SU-DHL-6 (cell line): ENCODE measurements at regions not wholly inside any gene's neighbourhood (a gene's known extent, or its start where the extent isn't known, plus 50 kb on each side); places are given as distances from the start of the nearest gene placed in this dataset.

Source experiments
- CTCF ChIP-seq: fragments of 200-600 bp; sonication (generic); IDR thresholded peaks from one replicate; pipeline ENCODE4 v1.5.1; 2017; ENCODE audit warnings: antibody characterized with exemption, mild to moderate bottlenecking, low read length, moderate library complexity; ENCODE audit not compliant: insufficient read depth, poor library complexity, severe bottlenecking
- EZH2phosphoT487 ChIP-seq: fragments of 200-600 bp; sonication (generic), shearing (Covaris generic); conservative IDR thresholded peaks from 2 replicates; pipeline ENCODE4 v1.6.1; 2018; ENCODE audit warnings: mild to moderate bottlenecking, antibody characterized with exemption, low read length, moderate library complexity, mixed read lengths

DNA sequence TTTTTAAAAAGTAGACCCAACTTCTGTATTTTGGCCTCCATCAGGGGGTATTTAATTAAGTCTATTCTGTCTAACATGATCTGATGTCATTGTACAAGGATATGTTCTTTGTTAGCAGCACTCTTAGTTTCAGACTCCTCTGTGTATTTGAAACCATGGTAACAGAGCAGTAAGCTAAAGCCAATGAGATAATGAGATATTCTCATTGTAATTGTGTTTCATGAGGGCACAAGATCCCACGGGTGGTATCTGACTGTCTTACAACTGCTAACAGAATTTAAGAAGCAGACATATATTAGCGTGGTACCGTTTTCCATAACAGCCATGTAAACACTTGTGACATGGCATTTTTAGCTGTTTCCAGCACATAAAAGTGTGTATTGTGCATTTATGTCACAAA lies 251.2 kb upstream of the VEPH1 start:
- TF ChIP-seq CTCF (no peak), EZH2phosphoT487 (no peak)
